ENCODE measurements at regions not wholly inside any gene's neighbourhood (a gene's known extent, or its start where the extent isn't known, plus 50 kb on each side); places are given as distances from the start of the nearest gene placed in this dataset.

DNA sequence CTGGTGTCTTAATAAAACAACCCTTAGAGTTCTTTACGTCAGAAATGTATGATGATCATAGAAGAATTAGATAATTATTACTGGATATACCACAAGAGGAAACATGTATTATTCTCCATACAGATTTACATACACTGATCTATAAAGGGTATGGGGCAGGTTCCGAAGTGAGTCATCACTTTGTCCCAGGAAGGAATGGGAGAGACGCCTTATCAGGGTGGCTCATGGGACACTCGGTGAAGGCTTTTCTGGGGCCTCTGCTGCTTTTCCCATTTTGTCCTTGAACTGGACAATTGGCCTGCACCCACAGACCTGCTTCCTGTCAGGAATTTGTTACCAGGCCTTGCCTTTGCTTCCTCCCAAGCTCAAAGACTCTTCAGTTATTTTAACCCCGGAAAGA lies 233.8 kb upstream of the RUNX1 start:
- TF ChIP-seq CTCF (IDR thresholded peaks at IDR 0.05): no peak
- no peak for TF ChIP-seq POLR2A (IDR thresholded peaks at IDR 0.05)
